ENCODE measurements at regions not wholly inside any gene's neighbourhood (a gene's known extent, or its start where the extent isn't known, plus 50 kb on each side); places are given as distances from the start of the nearest gene placed in this dataset.

- TF ChIP-seq SIN3A (IDR thresholded peaks at IDR 0.05; ENCODE audit: borderline replicate concordance, insufficient read depth, low read length) (no peak), FOXP2 (optimal IDR thresholded peaks at IDR 0.05; ENCODE audit: borderline replicate concordance, extremely low read depth, extremely low read length, insufficient read depth) (no peak), TAF1 (IDR thresholded peaks at IDR 0.05; ENCODE audit: borderline replicate concordance, insufficient read depth, low read length) (no peak), POLR2AphosphoS5 (IDR thresholded peaks at IDR 0.05; ENCODE audit: low read depth, low read length) (no peak)
- TF ChIP-seq, protein P1, sequence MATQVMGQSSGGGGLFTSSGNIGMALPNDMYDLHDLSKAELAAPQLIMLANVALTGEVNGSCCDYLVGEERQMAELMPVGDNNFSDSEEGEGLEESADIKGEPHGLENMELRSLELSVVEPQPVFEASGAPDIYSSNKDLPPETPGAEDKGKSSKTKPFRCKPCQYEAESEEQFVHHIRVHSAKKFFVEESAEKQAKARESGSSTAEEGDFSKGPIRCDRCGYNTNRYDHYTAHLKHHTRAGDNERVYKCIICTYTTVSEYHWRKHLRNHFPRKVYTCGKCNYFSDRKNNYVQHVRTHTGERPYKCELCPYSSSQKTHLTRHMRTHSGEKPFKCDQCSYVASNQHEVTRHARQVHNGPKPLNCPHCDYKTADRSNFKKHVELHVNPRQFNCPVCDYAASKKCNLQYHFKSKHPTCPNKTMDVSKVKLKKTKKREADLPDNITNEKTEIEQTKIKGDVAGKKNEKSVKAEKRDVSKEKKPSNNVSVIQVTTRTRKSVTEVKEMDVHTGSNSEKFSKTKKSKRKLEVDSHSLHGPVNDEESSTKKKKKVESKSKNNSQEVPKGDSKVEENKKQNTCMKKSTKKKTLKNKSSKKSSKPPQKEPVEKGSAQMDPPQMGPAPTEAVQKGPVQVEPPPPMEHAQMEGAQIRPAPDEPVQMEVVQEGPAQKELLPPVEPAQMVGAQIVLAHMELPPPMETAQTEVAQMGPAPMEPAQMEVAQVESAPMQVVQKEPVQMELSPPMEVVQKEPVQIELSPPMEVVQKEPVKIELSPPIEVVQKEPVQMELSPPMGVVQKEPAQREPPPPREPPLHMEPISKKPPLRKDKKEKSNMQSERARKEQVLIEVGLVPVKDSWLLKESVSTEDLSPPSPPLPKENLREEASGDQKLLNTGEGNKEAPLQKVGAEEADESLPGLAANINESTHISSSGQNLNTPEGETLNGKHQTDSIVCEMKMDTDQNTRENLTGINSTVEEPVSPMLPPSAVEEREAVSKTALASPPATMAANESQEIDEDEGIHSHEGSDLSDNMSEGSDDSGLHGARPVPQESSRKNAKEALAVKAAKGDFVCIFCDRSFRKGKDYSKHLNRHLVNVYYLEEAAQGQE (IDR thresholded peaks at IDR 0.05; ENCODE audit: insufficient read depth in 1 of 2, low read depth in 2 of 2, low read length in 2 of 2) = no peak
Observed at GRCh38 chr4:92099861-92100260, 203.9 kb upstream of the GRID2 start.

DNA sequence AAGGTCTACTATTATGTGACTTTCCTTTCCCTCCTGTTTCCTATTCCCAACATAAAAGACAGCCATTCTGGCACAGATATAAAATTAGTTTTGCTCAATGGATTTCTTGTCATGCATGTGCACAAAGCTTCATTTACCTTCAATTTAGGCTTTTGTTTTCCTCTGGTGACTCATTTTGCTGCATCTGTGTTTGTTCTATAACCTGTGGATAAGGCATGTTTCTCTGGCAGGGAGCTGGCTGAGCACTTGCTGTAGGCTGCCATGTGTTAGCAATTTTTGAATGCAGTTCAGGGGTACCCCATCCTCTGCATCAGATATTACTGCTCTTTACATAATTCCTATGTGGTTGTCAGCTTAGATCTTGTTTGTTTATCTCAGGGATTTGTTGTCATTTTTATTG is 202.8 kb upstream of the GRID2 start:
- no peak for TF ChIP-seq SIN3A (IDR thresholded peaks at IDR 0.05; ENCODE audit: borderline replicate concordance, insufficient read depth, low read length)
- TF ChIP-seq, protein P1 (IDR thresholded peaks at IDR 0.05; ENCODE audit: insufficient read depth in 1 of 2, low read depth in 2 of 2, low read length in 2 of 2) = no peak
- no peak for TF ChIP-seq TAF1 (IDR thresholded peaks at IDR 0.05; ENCODE audit: borderline replicate concordance, insufficient read depth, low read length)
- no peak for TF ChIP-seq FOXP2 (optimal IDR thresholded peaks at IDR 0.05; ENCODE audit: borderline replicate concordance, extremely low read depth, extremely low read length, insufficient read depth)
- no peak for TF ChIP-seq POLR2AphosphoS5 (IDR thresholded peaks at IDR 0.05; ENCODE audit: low read depth, low read length)

DNA sequence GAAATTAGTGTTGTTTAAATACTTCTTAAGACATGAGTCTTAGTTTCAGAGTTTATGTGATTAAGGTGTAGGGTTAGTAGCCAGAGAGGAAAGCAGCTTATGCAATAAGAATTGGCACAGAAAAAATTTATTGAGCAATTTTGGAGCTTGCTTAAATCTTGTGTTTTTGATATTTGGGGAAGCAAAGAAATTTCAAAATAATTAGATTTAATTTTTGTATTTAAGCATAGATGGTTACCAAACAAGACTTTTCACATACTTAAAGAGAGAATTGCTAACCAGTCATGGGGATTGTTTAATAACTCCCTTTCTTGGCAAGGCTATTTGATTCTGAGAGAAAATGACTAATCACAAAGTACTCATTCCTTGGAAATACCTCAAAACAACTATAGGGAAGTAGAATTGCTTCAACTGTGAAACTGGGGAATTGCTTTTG is 202.0 kb upstream of the GRID2 start:
- TF ChIP-seq SIN3A (IDR thresholded peaks at IDR 0.05; ENCODE audit: borderline replicate concordance, insufficient read depth, low read length) = no peak
- TF ChIP-seq, protein P1 (IDR thresholded peaks at IDR 0.05; ENCODE audit: insufficient read depth in 1 of 2, low read depth in 2 of 2, low read length in 2 of 2) = no peak
- no peak for TF ChIP-seq FOXP2 (optimal IDR thresholded peaks at IDR 0.05; ENCODE audit: borderline replicate concordance, extremely low read depth, extremely low read length, insufficient read depth)
- TF ChIP-seq TAF1 (IDR thresholded peaks at IDR 0.05; ENCODE audit: borderline replicate concordance, insufficient read depth, low read length) = no peak
- TF ChIP-seq POLR2AphosphoS5 (IDR thresholded peaks at IDR 0.05; ENCODE audit: low read depth, low read length) = no peak

GRCh38 chr4:92104506-92104905 is 199.3 kb upstream of the GRID2 start:
- TF ChIP-seq FOXP2 (optimal IDR thresholded peaks at IDR 0.05; ENCODE audit: borderline replicate concordance, extremely low read depth, extremely low read length, insufficient read depth) = no peak
- TF ChIP-seq TAF1 (IDR thresholded peaks at IDR 0.05; ENCODE audit: borderline replicate concordance, insufficient read depth, low read length) = no peak
- TF ChIP-seq, protein P1 (IDR thresholded peaks at IDR 0.05; ENCODE audit: insufficient read depth in 1 of 2, low read depth in 2 of 2, low read length in 2 of 2) = no peak
- no peak for TF ChIP-seq SIN3A (IDR thresholded peaks at IDR 0.05; ENCODE audit: borderline replicate concordance, insufficient read depth, low read length)
- TF ChIP-seq POLR2AphosphoS5 (IDR thresholded peaks at IDR 0.05; ENCODE audit: low read depth, low read length) = no peak

GRCh38 chr4:92106816-92107215 is 196.9 kb upstream of the GRID2 start:
- TF ChIP-seq, protein P1 (IDR thresholded peaks at IDR 0.05; ENCODE audit: insufficient read depth in 1 of 2, low read depth in 2 of 2, low read length in 2 of 2) = no peak
- TF ChIP-seq FOXP2 (optimal IDR thresholded peaks at IDR 0.05; ENCODE audit: borderline replicate concordance, extremely low read depth, extremely low read length, insufficient read depth) = no peak
- no peak for TF ChIP-seq TAF1 (IDR thresholded peaks at IDR 0.05; ENCODE audit: borderline replicate concordance, insufficient read depth, low read length)
- no peak for TF ChIP-seq POLR2AphosphoS5 (IDR thresholded peaks at IDR 0.05; ENCODE audit: low read depth, low read length)
- no peak for TF ChIP-seq SIN3A (IDR thresholded peaks at IDR 0.05; ENCODE audit: borderline replicate concordance, insufficient read depth, low read length)
